ENCODE measurements at regions not wholly inside any gene's neighbourhood (a gene's known extent, or its start where the extent isn't known, plus 50 kb on each side); places are given as distances from the start of the nearest gene placed in this dataset.
A peak's percentile ranks its signal among the peaks of the same experiment; 100 is the strongest.

DNA sequence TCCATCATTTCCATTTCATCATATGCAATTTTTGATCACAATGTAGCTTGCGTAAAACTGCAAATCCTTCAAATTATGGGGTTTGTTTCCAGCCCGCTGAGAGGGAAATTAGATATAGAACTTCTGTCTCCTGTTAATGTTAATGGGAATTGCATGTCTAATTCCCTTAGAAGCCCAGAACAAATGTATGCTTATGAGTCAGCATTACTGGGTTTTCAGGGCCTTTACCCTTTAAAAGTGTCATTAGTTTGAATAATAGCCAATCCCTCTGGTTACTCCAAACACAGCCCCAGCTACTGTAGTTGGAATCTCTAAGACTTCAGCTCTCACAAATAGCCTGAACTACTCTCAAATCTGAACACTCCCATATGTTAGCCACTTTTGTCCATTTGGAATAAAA lies 439.4 kb downstream of the C3orf38 start:
- Histone ChIP-seq H3K9ac (ENCODE audit: insufficient read depth in 1 of 2, low read length in 2 of 2) (no peak overlapping the region), H3K4me3 (no peak overlapping the region), H3K27me3 (ENCODE audit: control insufficient read depth in 3 of 3, insufficient read depth in 3 of 3, low read length in 2 of 3) (no peaks in the 10 kb centered on the region), H3K4me1 (ENCODE audit: control insufficient read depth in 5 of 5, insufficient read depth in 5 of 5, low read length in 5 of 5) (no peaks in the 10 kb centered on the region), H3K36me3 (ENCODE audit: control insufficient read depth in 4 of 4, insufficient read depth in 4 of 4, low read length in 4 of 4) (no peaks in the 10 kb centered on the region), H3K27ac (ENCODE audit: low read depth in 1 of 2, low read length in 1 of 2) (no peak overlapping the region), H3K9me3 (ENCODE audit: control insufficient read depth in 4 of 4, insufficient read depth in 3 of 4, low read length in 3 of 4) (no peaks in the 10 kb centered on the region)
- TF ChIP-seq, protein P1, sequence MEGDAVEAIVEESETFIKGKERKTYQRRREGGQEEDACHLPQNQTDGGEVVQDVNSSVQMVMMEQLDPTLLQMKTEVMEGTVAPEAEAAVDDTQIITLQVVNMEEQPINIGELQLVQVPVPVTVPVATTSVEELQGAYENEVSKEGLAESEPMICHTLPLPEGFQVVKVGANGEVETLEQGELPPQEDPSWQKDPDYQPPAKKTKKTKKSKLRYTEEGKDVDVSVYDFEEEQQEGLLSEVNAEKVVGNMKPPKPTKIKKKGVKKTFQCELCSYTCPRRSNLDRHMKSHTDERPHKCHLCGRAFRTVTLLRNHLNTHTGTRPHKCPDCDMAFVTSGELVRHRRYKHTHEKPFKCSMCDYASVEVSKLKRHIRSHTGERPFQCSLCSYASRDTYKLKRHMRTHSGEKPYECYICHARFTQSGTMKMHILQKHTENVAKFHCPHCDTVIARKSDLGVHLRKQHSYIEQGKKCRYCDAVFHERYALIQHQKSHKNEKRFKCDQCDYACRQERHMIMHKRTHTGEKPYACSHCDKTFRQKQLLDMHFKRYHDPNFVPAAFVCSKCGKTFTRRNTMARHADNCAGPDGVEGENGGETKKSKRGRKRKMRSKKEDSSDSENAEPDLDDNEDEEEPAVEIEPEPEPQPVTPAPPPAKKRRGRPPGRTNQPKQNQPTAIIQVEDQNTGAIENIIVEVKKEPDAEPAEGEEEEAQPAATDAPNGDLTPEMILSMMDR (IDR thresholded peaks at IDR 0.05; ENCODE audit: control extremely low read depth, extremely low read depth) = no peak
- WGBS, 2 donors = 94 to 95% methylated on average over 2 of the region's 2 CpGs
- no peak for DNase-seq
- no peak for ATAC-seq (ENCODE audit: insufficient read depth, low FRiP score)

DNA sequence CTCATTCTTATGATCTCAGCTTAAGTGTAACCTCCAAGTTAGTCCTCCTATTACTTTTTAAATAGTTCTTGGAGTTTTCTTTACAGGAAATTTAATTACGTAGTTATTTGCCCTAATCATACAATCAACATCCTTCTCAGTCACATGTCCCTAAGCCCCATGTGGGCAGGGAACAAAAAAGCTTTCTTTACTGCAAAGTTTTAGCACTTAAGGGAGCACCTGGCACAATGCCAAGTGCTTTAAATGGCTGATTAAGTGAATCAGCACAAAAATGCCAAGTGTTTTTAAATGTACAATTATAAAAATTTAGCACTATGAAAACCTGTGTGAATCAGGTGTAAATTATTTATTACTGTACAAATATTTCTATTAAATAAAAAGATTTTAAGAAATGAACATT lies 445.3 kb downstream of the C3orf38 start:
- Histone ChIP-seq H3K9ac (ENCODE audit: insufficient read depth in 1 of 2, low read length in 2 of 2) (no peak overlapping the region), H3K27ac (ENCODE audit: low read depth in 1 of 2, low read length in 1 of 2) (no peak overlapping the region), H3K4me3 (no peak overlapping the region), H3K27me3 (ENCODE audit: control insufficient read depth in 3 of 3, insufficient read depth in 3 of 3, low read length in 2 of 3) (no peaks in the 10 kb centered on the region), H3K4me1 (ENCODE audit: control insufficient read depth in 5 of 5, insufficient read depth in 5 of 5, low read length in 5 of 5) (no peaks in the 10 kb centered on the region), H3K9me3 (ENCODE audit: control insufficient read depth in 4 of 4, insufficient read depth in 3 of 4, low read length in 3 of 4) (no peaks in the 10 kb centered on the region), H3K36me3 (ENCODE audit: control insufficient read depth in 4 of 4, insufficient read depth in 4 of 4, low read length in 4 of 4) (no peaks in the 10 kb centered on the region)
- ATAC-seq (ENCODE audit: insufficient read depth, low FRiP score) (no peak), DNase-seq (peak in 1 of 3 donors; percentile 23)
- TF ChIP-seq, protein P1 (IDR thresholded peaks at IDR 0.05; ENCODE audit: control extremely low read depth, extremely low read depth) = no peak
- 30 to 33% methylated on average over 1 of the region's 1 CpG for WGBS, 2 donors

DNA sequence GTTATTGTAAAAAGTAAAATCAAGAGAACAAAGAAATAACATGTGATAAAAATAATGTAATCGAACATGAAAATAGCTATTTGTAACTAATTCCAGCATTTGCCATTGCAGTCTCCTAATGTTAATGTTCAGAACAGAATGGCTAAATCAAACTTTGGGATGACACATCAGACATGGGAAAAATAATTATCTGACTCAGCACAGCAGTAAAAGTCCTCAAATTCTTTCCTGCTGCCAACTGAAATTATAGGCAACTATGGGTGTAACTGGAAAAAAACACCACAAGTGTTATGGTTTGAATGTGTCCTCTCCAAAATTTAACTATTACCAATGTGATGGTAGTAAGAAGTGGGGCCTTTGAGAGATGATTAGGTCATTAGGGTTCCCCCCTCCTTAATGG lies 446.7 kb downstream of the C3orf38 start:
- Histone ChIP-seq H3K27ac (ENCODE audit: low read depth in 1 of 2, low read length in 1 of 2) (no peak overlapping the region), H3K36me3 (ENCODE audit: control insufficient read depth in 4 of 4, insufficient read depth in 4 of 4, low read length in 4 of 4) (no peaks in the 10 kb centered on the region), H3K4me1 (ENCODE audit: control insufficient read depth in 5 of 5, insufficient read depth in 5 of 5, low read length in 5 of 5) (no peaks in the 10 kb centered on the region), H3K27me3 (ENCODE audit: control insufficient read depth in 3 of 3, insufficient read depth in 3 of 3, low read length in 2 of 3) (no peaks in the 10 kb centered on the region), H3K9me3 (ENCODE audit: control insufficient read depth in 4 of 4, insufficient read depth in 3 of 4, low read length in 3 of 4) (no peaks in the 10 kb centered on the region), H3K9ac (ENCODE audit: insufficient read depth in 1 of 2, low read length in 2 of 2) (no peak overlapping the region), H3K4me3 (no peak overlapping the region)
- TF ChIP-seq, protein P1 (IDR thresholded peaks at IDR 0.05; ENCODE audit: control extremely low read depth, extremely low read depth) = no peak
- WGBS, 2 donors = 88 to 95% methylated on average over 1 of the region's 1 CpG
- DNase-seq = no peak
- ATAC-seq (ENCODE audit: insufficient read depth, low FRiP score) = no peak

DNA sequence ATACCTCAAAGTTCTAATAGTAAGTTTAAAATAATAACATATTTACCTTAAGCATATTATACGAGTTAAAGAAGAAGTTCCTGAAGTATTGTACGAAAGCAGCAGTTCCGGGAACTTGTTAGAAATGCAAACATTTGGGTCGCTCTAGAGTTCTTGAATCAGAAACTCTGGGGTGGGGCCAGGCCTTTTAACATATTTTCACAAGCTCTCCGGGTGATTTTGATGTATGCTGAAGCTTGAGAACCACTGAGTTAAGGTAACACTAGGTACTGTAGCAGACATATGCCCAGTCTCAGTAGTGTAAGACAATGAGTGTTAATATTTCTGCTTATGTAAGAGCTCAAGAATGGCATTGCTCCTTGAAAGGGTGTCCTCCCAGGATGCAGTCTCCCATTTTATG lies 461.1 kb downstream of the C3orf38 start:
- peaks cover 0 to 3% (median 0%) of the 10 kb centered on the region in 5 donors for H3K4me1 ChIP-seq (ENCODE audit: control insufficient read depth in 5 of 5, insufficient read depth in 5 of 5, low read length in 5 of 5)
- no peaks in the 10 kb centered on the region for H3K36me3 ChIP-seq (ENCODE audit: control insufficient read depth in 4 of 4, insufficient read depth in 4 of 4, low read length in 4 of 4)
- no peak overlapping the region for H3K4me3 ChIP-seq
- no peak overlapping the region for H3K9ac ChIP-seq (ENCODE audit: insufficient read depth in 1 of 2, low read length in 2 of 2)
- H3K27ac ChIP-seq (ENCODE audit: low read depth in 1 of 2, low read length in 1 of 2) = no peak overlapping the region
- H3K27me3 ChIP-seq (ENCODE audit: control insufficient read depth in 3 of 3, insufficient read depth in 3 of 3, low read length in 2 of 3) = no peaks in the 10 kb centered on the region
- WGBS, 2 donors = 70 to 90% methylated on average over 5 of the region's 5 CpGs
- ATAC-seq (ENCODE audit: insufficient read depth, low FRiP score) (no peak), DNase-seq (peak in 1 of 3 donors; percentile 42)
- TF ChIP-seq, protein P1 (IDR thresholded peaks at IDR 0.05; ENCODE audit: control extremely low read depth, extremely low read depth) = no peak
- no peaks in the 10 kb centered on the region for H3K9me3 ChIP-seq (ENCODE audit: control insufficient read depth in 4 of 4, insufficient read depth in 3 of 4, low read length in 3 of 4)

All from lung (tissue), 11 donors.